ENCODE measurements at regions not wholly inside any gene's neighbourhood (a gene's known extent, or its start where the extent isn't known, plus 50 kb on each side); places are given as distances from the start of the nearest gene placed in this dataset.

DNA sequence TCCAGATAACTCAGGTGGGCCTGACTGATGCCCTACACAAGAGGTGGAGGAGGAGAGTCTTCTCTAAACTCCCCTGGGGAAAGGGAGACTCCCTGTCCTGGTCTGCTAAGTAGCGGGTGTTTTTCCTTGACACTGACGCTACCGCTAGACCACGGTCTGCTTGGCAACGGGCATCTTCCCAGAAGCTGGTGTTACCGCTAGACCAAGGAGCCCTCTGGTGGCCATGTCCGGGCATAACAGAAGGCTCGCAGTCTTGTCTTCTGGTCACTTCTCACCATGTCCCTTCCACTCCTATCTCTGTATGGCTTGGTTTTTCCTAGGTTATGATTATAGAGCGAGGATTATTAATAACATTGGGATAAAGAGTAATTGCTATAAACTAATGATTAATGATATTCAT lies 965.5 kb downstream of the TMEM121 start:
- Histone ChIP-seq H3K36me3 (ENCODE audit: low read depth, missing control alignments) (no peaks in the 10 kb centered on the region), H3K4me1 (no peaks in the 10 kb centered on the region), H3K27ac (no peak overlapping the region), H3K9me3 (no peaks in the 10 kb centered on the region), H3K4me3 (no peak overlapping the region), H3K27me3 (no peaks in the 10 kb centered on the region)
- WGBS, 2 donors, result 80% methylated on average over 9 of the region's 9 CpGs
- intact Hi-C loops (cut with DNase I; ENCODE audit: low total_unique reads), result no loop called here
- TF ChIP-seq POLR2A (IDR thresholded peaks at IDR 0.05), result no peak
- TF ChIP-seq, protein P1, sequence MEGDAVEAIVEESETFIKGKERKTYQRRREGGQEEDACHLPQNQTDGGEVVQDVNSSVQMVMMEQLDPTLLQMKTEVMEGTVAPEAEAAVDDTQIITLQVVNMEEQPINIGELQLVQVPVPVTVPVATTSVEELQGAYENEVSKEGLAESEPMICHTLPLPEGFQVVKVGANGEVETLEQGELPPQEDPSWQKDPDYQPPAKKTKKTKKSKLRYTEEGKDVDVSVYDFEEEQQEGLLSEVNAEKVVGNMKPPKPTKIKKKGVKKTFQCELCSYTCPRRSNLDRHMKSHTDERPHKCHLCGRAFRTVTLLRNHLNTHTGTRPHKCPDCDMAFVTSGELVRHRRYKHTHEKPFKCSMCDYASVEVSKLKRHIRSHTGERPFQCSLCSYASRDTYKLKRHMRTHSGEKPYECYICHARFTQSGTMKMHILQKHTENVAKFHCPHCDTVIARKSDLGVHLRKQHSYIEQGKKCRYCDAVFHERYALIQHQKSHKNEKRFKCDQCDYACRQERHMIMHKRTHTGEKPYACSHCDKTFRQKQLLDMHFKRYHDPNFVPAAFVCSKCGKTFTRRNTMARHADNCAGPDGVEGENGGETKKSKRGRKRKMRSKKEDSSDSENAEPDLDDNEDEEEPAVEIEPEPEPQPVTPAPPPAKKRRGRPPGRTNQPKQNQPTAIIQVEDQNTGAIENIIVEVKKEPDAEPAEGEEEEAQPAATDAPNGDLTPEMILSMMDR (IDR thresholded peaks at IDR 0.05), result peak; percentile 12 to 24 (median 13)
- peak; percentile 54 for DNase-seq

DNA sequence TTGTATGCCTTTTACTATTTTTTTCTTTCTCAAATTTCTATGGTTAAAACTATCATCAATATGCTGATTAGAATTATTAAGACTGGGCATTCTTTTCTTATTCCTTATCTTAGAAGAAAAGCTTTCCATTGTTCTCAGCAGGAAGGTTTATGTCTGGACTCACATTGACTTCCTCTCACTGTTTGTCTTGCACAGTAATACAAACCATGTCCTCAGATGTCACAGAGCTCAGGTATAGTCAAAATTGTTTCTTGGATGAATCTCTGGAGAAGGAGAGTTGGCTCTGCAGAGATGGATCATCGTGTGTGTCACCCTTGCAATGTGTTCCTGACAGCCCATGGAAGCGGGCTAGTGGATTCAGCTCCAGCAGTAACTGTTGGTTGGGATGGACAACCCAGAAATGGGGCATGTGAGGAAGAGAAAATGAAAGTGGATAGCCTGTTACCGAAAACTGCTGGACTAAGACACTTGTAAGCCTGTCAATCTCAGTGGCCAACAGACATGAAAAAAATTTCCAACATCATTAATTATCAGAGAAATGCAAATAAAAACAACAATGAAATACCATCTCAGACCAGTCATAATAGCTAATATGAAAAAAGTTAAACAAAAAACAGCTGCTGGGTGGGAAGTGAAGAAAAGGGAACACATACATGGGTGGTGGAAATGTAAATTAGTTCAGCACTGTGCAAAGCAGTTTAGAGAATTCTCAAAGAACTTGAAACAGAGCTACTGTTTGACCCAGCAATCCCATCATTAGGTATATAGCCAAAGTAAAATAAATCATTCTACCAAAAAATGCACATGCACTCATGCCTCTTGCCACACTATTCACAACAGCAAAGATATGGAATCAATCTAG lies 967.8 kb downstream of the TMEM121 start:
- WGBS, 2 donors, result 46 to 56% methylated on average over 3 of the region's 3 CpGs
- no peak overlapping the region for H3K4me3 ChIP-seq
- no peaks in the 10 kb centered on the region for H3K27me3 ChIP-seq
- no peak for TF ChIP-seq POLR2A (IDR thresholded peaks at IDR 0.05)
- TF ChIP-seq, protein P1 (IDR thresholded peaks at IDR 0.05), result no peak
- H3K4me1 ChIP-seq, result no peaks in the 10 kb centered on the region
- no peak overlapping the region for H3K27ac ChIP-seq
- intact Hi-C loops (cut with DNase I; ENCODE audit: low total_unique reads), result no loop called here
- no peaks in the 10 kb centered on the region for H3K36me3 ChIP-seq (ENCODE audit: low read depth, missing control alignments)
- H3K9me3 ChIP-seq, result no peaks in the 10 kb centered on the region
- DNase-seq, result no peak

DNA sequence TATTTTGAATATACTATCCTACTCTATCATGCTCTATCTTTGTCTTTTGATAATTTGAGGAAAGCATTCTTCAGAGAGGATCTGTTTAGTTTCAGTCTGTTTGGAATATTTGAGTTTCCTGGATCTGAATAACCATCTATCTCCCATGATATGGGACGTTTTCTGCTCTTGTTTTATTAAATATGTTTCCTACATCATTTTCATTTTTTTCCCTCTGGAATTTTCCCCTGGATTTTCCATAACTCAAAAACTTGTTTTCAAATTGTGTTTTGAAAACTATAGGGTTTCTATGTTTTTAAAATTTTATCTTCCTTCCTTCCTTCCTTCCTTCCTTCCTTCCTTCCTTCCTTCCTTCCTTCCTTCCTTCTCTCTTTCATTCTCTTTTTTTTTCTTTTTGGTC lies 974.2 kb downstream of the TMEM121 start:
- TF ChIP-seq, protein P1 (IDR thresholded peaks at IDR 0.05), result no peak
- TF ChIP-seq POLR2A (IDR thresholded peaks at IDR 0.05), result no peak
- Histone ChIP-seq H3K27ac (no peak overlapping the region), H3K4me1 (no peaks in the 10 kb centered on the region), H3K27me3 (no peaks in the 10 kb centered on the region), H3K4me3 (no peak overlapping the region), H3K9me3 (no peaks in the 10 kb centered on the region), H3K36me3 (ENCODE audit: low read depth, missing control alignments) (no peaks in the 10 kb centered on the region)
- WGBS, 2 donors, result 50 to 65% methylated on average over 1 of the region's 1 CpG
- DNase-seq, result no peak
- intact Hi-C loops (cut with DNase I; ENCODE audit: low total_unique reads), result no loop called here

DNA sequence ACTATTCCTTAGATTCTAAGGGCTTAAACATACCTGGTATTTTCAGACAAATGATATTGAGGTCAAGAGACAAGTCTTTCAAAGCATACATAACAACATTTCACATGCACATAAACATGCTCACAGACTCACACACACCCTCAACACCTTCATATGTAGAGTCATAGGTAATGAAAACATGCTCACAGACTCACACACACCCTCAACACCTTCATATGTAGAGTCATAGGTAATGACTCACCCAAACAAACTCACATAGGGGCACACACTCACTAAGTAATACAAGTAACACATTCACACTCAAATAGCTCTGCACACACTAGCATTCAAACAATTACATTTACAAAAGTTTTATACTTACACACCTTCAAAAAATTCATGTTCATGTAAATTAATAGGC lies 975.5 kb downstream of the TMEM121 start:
- Histone ChIP-seq H3K4me1 (no peaks in the 10 kb centered on the region), H3K9me3 (no peaks in the 10 kb centered on the region), H3K4me3 (no peak overlapping the region), H3K27me3 (no peaks in the 10 kb centered on the region), H3K27ac (no peak overlapping the region), H3K36me3 (ENCODE audit: low read depth, missing control alignments) (no peaks in the 10 kb centered on the region)
- intact Hi-C loops (cut with DNase I; ENCODE audit: low total_unique reads), result no loop called here
- no peak for TF ChIP-seq POLR2A (IDR thresholded peaks at IDR 0.05)
- TF ChIP-seq, protein P1 (IDR thresholded peaks at IDR 0.05), result no peak
- no peak for DNase-seq

DNA sequence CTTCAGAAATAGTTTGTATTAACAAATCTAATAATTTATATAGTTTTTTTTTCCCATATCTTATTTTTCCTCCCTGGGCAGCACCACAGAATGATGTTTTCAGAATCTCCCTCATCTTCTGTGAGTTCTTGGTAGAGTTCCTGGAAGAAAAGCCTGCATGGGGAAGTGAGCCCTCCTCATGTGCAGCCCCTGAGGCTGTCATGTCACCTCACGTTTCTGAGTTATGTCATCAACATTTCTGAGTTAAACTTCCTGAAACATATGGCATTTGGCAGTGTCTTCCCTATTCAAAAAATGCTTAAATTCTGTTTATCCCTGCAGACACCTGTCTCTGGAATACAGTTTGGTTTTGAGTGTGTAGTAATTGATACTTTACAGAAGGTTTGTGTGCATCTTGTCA lies 979.0 kb downstream of the TMEM121 start:
- WGBS, 2 donors, result 36 to 37% methylated on average over 1 of the region's 1 CpG
- intact Hi-C loops (cut with DNase I; ENCODE audit: low total_unique reads), result no loop called here
- TF ChIP-seq POLR2A (IDR thresholded peaks at IDR 0.05), result no peak
- TF ChIP-seq, protein P1 (IDR thresholded peaks at IDR 0.05), result no peak

More for the DNA sequence above, 979.0 kb downstream of the TMEM121 start:
- no peaks in the 10 kb centered on the region for H3K9me3 ChIP-seq
- H3K27me3 ChIP-seq, result no peaks in the 10 kb centered on the region
- no peaks in the 10 kb centered on the region for H3K36me3 ChIP-seq (ENCODE audit: low read depth, missing control alignments)
- H3K27ac ChIP-seq, result no peak overlapping the region
- peaks cover 4% of the 10 kb centered on the region for H3K4me1 ChIP-seq
- no peak overlapping the region for H3K4me3 ChIP-seq
- no peak for DNase-seq

Measured in testis (tissue), 2 donors.